ENCODE measurements at regions not wholly inside any gene's neighbourhood (a gene's known extent, or its start where the extent isn't known, plus 50 kb on each side); places are given as distances from the start of the nearest gene placed in this dataset.
"Not testable (repeated sequence)": the region's sequence is repeated elsewhere in the genome, so short reads cannot be mapped to it uniquely, and the experiment has no call there.

DNA sequence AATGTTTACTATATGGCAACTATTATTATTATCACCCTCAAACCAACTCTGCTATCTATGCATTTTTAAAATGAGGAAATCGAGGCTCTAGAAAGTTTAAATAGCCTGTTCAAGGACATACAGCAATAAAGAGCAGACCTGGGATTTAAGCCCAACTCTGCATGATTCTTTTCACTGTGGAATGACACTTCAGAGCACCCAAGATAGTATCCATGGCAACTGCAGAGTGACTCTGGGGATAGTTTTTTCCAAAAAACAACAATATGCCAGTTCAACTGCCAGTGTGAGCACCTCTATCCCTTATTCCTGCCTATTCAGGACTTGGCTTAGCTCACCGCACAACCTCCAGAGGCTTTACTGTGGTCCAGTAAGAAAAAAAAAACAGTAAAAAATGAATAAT lies 293.9 kb downstream of the BRINP2 start:
- no peak for DNase-seq

DNA sequence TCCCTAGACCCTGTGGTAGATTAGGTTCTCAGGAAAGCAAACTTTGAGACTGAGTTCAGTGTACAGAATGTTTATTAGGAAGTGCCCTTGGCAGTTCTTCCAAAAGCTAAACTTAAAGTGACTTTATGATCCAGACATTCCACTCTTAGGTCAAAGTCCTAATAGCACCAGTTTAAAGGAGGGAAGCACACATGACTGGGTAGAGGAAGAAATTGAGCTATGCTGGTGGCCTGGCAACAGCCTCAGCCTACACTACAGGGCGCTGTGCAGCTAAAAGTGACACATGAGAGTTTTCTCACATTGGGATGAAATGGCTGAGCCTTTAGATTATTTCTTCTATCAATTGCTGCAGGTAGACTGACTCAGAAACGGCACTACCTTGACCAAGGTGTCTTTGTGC lies 280.4 kb downstream of the BRINP2 start:
- no peak for DNase-seq

DNA sequence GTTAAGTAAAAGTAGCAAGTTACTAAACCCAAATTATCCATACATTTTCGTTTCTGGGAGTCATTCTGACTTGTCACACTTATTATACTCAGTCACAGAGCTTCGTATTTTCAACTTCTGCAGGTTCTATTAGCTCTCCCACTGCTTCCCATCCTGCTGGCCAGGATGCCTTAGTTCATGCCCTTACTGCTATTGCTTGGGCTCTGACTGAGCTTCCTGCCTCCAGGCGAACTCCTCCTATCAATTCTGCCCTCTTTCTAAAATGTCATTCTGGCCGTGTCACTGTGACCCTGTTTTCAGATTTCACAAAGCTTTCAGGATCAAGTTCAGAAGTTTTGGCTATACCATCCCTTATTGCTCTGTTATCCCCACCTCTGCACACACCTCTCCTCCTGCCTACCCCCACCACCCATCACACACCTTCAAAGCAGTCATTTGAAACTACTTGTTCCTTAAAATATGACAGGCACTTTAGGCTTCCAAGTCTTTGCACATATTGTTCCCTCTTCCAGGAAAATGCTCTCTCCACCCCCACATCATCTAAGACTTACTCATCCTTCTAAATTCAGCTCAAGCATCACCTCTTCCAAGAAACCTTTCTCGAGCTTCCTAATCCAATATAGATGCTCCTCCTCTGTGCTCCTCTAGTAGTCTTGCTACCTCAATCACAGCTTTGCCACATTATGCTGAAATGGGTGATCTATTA lies 278.0 kb downstream of the BRINP2 start:
- DNase-seq = no peak

DNA sequence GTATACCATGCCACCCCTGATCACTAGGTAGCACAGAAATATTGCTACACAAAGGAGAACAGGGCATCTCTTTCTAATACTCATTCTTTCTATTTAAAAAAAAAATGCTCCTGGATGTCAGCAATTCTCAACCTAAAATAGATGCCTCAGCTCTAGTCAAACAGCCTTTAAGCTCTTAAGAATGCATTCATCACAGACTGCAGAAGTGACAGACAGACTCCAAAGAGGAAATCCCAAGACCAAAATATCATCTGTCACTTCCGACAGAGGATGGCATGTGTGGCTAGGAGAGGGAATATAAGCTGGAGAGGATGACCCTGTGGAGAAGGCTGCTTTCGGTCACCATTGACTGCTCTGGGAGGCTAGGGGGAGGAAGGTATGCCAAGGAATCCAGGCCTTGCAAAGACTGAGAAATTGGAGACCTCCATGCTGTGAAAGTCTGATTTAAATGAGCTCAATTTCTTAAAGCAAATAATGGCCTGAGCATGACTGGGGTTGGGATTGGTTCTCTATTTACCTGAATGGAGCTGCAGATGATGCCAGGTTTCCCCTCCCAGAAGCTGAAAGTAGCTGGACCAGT lies 277.4 kb downstream of the BRINP2 start:
- DNase-seq = no peak

DNA sequence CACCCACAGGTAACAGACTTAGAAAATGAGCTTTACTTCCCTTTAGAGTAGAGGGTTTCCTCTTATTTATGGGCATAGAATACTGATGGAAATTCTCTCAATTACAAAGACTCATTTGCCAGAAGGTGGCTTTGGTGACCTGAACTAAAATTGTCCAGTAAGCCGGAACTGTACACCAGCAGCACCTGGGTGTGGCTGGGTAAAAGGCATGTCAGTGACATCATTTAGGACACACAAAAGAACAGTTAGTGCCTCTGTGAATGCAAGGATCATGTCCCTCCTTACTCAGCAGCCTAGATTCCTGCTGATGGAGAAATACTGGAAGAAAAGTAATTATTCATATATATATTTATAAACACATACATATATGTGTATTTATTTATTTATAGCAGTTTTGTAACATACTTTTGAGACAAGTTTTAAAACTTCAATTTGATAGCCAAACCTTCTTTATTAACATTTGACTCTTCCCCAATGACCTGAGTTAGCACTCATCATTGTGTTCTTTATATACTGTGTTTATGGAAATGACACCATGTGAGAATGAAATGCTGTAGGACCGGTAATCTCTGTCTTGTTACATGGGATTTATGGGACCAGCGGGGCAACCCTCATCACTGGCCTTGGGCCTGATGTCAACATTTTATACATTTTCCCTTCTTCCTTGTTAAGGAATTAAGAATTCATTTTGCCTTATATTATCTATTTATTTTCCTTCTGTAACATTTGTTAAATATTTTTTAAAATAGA lies 274.4 kb downstream of the BRINP2 start:
- DNase-seq = no peak

DNA sequence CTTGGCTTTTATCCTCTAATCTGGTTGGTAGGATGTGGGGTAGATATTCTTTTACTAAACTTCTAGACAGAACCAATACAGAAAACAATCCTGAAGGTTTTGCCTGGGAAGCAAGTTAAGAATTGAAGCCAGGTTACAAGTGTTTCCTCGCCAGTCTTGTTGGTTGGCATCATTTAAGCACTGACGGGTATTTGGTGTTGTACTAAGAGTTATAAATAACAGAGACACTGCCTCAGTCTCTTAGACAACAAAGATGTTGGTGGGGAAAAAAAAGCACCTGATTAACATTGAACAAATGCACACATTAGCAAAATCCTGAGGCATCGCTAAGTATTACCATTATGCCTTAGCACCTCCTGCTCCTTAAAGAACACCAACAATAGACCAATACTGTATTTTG lies 272.2 kb downstream of the BRINP2 start:
- no peak for DNase-seq

DNA sequence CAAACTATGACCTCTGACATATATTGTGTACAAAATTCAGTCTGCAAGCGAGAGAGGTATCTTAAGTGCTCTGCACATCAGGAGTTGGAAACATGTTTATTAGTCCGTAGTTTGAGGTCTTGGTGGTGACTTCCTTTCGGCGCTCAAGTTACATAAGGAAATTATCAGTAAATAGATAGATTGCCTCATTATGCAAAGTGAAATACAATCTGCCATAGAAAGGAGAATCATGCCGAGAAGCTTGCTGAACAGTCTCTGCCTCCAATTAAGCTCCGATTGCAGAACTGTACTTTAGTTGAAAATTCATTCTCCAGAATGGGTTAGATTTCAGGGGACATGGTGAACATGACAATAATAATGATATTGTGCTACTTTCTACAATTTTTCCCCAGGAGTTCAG lies 271.8 kb downstream of the BRINP2 start:
- no peak for DNase-seq

DNA sequence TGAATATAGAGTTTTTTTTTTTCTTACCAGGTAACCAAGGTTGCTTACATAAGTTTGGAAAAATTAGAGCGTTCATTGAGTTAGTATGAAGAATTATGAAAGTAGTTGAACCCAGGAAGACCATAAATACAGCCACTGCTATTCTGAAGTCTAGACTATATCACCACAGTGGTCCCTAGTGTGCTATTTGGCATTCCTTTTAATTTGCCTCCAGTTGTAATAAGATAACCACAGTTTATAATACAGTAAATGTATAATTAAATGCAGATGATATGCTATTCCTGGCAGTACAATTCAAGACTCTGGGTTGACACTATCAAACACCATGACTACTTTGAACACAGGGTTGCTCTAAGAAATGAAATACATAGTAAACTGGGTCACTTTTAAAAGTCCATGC lies 270.5 kb downstream of the BRINP2 start:
- DNase-seq = no peak

DNA sequence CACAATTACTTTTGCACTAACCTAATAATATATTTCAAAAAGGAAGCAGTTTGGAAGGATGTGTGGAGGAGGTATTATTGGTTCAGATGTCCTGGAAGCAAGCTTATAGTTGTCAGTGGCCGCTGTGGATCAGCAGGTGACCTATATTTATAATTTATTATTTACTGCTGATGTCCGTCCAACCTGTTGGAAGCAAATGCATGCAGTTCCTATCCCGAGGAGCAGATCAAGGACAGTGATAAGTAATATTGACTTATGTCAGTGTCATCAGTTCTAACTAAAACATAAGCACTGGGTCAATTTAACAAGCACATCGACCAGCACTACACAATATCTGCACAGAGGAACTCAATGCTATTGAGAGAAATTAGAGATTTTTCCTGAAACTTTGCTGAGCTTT lies 270.1 kb downstream of the BRINP2 start:
- DNase-seq = no peak

DNA sequence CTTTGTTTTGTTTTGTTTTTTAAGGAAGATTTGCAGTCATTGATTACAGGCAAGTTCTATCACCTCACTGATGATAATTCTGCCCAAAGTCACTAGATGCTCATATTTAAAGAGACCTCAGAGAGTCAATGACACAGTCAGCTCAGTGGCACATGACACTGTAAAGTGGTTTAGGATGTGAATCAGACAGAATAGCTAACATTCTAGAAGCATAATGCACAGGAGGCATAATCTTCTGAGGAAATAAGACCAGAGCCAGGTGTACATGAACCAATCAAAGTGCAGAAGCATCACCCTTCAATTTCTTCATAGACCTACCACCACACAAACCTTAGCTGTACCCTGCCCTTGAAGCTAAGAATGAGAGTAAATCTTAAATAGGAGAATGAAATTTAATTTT lies 268.5 kb downstream of the BRINP2 start:
- DNase-seq = no peak

DNA sequence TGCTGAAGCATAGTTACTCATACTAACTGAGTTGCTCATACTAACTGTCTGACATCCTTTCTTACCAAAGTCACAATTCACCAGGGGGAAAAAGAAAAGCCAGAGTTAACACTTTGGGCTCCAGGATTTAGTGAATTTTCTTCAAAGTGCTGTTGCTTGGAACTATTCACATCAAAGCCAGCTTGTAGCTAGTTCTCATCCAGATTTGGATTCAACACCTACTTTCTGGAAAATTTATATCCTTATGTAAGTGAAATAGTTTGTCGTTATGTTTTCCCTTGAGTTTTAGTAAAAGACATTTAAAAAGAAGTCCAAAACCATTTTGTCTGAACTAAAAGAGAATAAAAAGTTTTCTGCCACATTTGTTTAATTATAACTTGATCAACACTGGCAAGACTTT lies 264.6 kb downstream of the BRINP2 start:
- DNase-seq = no peak

DNA sequence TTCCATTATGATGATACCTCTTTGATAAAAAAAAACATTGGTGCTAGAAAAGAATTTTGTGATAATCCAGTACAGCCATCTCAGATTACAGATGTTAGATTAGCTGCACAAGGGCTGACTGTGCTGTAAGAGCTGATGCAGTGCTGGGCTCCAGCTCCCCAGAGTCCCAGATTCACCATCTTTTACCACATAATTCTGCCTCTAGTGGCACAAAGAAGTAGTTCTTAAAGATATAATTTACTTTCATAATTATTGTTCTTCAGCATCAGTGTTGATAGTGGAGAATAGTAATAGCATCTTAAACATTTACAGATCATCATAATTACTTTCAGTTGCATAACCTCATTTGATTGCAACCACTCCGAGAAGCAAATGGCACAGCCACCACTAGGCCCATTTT lies 262.1 kb downstream of the BRINP2 start:
- DNase-seq = no peak

DNA sequence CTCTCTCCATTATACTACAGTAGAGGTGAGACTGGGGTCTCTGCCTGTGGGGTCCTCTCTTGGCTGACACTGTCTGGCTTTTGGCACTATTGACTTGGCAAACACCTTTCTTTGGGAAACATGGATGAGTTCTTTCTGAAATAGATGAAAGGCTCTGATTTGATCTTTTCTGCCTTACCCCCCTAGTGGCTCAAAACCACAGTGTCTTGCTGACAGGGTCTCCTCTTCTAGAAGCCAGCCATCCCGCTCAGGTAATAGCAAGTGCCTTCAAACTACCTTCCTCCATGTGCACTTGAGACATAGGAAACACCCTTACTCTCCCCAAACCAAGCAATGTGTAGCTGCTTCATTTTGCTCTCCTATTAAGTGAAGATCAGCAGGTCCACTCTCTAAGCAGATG lies 260.4 kb downstream of the BRINP2 start:
- no peak for DNase-seq

DNA sequence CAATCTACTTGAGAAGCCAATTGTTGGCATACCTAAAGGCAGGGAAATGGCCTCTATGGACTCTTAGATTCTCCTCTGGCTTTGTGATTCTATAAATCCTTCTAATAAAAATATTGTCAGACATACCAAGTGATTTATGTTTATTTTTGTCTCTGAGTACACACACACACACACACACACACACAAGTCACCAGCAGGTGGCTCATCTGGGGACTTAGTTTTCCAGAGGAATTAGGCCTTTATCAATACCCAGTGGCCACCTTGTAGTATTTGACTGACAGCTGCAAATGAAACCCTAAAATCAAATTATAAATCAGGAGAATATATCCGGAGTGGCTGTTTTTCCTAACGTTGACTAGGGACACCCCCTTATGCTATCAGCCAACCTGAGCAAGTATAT lies 258.5 kb downstream of the BRINP2 start:
- no peak for DNase-seq

DNA sequence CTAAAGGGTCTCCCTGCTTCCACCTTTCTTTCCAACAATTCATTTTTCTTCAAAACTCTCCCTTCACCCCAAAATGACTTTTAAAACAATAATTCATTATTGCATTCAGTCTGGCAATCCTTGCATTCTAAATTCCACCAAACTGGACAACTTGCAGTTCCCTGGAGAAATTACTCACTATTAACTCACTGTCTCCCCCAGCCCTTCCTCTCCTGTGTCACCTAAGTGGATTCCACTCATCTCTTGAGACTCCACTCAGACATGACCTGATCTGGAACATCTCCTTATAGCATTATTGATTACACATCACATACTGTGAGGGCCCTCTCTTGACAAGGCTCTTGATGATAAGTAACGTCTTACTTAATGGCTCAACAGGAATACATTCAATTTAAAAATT lies 257.1 kb downstream of the BRINP2 start:
- DNase-seq = no peak

DNA sequence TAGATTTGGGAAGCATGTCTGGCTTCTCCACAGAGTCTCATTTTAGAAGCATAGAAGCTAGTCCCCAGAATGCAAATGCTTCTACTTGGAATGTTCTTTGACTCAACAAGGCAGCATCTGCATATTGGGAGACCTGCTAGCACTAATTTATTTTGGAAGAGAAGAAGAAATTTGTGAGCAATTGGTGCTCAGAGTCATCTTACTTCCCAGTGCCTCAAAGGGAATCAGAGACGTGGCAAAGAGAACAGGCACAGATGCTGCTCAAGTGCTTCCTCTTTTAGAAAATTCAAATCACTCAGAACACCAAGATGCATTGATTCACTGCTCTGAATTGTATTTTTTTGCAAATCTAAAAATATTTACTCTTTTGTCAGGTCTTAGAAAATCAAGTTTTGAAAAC lies 255.7 kb downstream of the BRINP2 start:
- no peak for DNase-seq

DNA sequence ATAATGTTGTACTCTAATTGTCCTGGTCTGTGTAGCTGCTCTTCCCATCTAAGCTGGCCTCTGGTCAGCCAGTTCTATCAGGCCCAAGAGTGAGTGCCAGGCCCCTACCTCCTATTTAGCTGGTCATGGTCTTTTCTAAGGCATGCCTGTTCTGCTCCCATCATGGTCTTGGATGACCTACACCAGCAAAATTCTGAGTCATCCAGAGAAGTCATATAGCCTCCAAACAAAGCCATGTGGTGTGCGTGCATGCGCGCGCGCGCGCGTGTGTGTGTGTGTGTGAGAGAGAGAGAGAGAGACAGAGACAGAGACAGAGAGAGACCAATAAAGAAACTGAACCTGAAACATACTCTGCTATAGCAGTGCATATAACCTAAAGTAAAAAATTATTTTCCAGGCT lies 254.4 kb downstream of the BRINP2 start:
- no peak for DNase-seq

DNA sequence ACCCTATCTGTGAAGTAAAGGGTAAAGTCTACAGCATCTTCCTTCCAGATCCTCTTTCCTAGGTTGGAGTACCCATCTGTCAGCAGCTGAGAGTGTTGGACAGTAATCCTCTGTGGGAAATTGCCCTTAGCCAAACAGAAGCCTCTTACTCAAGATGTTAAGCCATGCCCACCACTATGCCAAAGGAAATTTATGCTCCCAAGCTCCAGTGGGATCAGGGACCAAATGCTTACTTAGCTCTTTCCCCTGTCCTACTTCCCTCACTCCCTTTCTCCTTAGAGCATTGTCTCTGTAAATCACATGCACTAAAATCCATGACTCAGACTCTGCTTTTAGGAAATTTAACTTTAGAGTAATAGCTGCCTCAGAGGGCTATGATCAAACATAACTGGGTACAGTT lies 254.0 kb downstream of the BRINP2 start:
- no peak for DNase-seq

DNA sequence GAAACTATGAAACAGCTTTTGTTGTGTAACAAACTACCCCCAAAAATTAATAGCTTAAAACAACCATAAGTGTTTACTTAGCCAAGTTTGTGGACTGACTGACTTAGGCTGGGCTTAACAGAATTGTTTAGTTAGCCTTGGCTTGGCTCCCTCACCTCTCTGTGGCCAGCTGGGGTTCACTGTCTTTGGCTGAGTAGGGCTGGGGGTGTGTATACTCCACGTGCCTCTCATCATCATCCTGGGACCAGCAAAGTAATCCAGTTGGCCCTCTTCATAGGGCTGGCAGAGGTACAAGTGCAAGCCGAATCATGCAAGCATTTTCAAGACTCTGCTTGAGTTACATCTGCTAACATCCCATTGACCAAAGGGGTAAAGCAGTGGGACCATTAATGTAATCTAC lies 252.3 kb downstream of the BRINP2 start:
- no peak for DNase-seq

DNA sequence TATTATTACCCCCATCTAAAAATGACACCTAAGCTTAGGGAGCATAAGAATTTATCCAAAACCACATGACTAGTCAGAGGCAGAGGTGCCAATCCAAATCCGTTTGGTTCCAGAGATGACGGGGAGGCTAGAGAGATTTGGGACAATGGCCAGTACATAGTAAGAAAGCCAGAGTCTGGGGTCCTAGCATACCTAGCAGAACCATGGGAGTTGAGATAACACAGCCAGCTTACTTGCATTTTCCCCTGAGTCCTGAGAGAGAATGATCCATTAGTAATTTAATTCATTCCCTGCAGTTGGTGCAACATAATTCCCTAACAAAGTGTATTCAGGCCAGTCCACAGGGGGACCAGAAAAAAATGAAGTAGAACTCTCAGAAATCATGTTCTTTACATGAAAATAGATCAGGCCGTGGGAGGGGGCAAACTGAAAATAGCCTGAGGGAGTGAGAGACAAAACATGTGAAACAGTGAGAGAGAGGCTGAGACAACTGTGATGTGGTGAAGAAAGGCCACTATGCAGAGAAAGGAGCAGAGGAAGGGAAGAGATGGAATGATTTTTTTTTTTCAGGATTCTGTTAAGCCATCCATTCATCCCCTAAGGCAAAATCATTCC lies 243.3 kb downstream of the BRINP2 start:
- no peak for DNase-seq

DNA sequence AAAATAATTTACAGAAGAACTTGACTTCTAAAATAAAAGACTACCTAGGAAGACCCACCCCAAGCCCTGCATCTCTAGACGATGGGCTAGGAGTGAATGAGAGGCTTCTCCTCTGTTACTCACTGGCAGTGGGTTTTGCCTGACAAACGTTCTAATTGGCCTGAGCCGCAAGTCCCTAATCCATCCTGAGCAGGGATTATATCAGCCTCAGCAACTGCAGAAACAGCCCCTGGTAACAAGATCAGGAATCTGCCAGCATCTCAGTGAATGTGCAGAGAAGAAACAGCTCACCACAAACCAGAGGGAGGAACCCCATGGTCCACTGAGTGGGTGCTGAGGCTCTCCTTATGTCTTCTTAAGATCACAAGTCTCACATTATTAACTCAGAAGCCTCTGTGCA lies 240.6 kb downstream of the BRINP2 start:
- DNase-seq = no peak

DNA sequence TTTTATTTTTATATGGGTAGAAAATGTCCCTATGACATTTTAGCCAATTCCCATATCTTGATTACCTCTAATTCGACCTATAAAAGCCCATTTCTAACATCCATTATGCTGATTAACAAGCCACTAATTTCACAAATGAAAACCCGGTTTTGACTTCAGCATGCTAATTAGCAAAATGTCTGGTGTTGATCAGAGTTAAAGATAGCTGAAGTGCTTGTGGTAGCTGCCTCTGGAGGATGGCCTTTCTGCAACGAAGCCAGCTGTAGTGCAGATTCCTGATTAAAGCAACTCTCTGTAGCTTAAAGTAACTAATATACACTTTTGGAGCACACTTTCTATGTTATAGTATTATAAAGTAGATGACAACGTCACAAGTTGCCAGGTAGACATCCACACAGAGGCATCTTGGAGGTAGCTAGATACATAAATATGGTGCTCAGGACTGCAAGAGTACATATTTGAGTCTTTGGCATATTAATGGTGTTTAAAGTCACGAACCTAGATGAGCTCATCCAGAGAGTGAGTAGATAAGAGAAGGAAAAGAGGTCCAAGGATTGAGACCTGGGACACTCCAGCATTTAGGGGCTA lies 239.5 kb downstream of the BRINP2 start:
- no peak for DNase-seq

DNA sequence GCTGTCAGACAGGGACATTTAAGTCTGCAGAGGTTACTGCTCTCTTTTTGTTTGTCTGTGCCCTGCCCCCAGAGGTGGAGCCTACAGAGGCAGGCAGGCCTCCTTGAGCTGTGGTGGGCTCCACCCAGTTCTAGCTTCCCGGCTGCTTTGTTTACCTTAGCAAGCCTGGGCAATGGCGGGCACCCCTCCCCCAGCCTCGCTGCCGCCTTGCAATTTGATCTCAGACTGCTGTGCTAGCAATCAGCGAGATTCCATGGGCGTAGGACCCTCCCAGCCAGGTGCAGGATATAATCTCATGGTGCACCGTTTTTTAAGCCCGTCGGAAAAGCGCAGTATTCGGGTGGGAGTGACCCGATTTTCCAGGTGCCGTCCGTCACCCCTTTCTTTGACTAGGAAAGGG lies 235.6 kb downstream of the BRINP2 start:
- DNase-seq = not testable (repeated sequence)

DNA sequence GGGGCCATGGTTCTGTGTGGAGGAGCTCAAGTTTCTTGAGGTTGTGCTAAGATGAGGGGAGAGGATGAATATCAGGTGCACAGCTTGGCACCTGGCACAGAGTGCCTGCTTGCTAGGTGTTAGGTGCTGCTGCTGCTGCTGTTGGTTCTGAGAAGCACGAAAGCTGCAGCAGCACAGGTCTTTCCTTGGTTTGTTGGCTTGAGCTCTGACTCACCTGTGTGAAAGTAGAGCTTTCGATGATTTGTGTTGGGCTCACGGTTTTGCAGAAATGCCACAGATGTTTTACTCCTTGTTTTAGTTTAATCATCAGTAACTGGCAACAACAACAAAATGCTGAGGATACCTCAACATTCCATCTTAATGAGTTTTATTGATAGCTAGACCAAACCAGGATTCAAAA lies 221.6 kb downstream of the BRINP2 start:
- no peak for DNase-seq
